Right lobe of liver (tissue), 6 donors: ENCODE measurements at regions not wholly inside any gene's neighbourhood (a gene's known extent, or its start where the extent isn't known, plus 50 kb on each side); places are given as distances from the start of the nearest gene placed in this dataset.

Experiments
- ATAC-seq, 4 donors: fragments of 200-7000 bp; cut with Tn5 transposase; one replicate each; pipeline ENCODE4 v1.9.1; 2020; ENCODE audit warnings: mild to moderate bottlenecking in 4 of 4, moderate library complexity in 4 of 4
- DNase-seq, 3 donors: peaks; one replicate each; pipeline ENCODE4 v3.0.0-alpha.2; 2020
- H3K27ac ChIP-seq, 3 donors: fragments of 200-600 bp; one replicate each; pipeline ENCODE4 v1.8.0; 2022
- H3K27me3 ChIP-seq, 2 donors: fragments of 200-600 bp; one replicate each; pipeline ENCODE4 v1.8.0; 2022
- H3K36me3 ChIP-seq, 4 donors: fragments of 200-600 bp; sonication (generic) in 1 of 4; one replicate each; pipeline versions ENCODE4 v1.5.1 to v1.8.0; 2017 to 2022; ENCODE audit warnings: control low read depth in 1 of 4
- H3K4me1 ChIP-seq, 4 donors: fragments of 200-600 bp; sonication (generic) in 1 of 4; one replicate each; pipeline versions ENCODE4 v1.5.1 to v1.8.0; 2017 to 2022; ENCODE audit warnings: control low read depth in 1 of 4
- H3K4me3 ChIP-seq, 3 donors: fragments of 200-600 bp; one replicate each; pipeline ENCODE4 v1.8.0; 2022
- H3K9me3 ChIP-seq, 4 donors: fragments of 200-600 bp; sonication (generic) in 1 of 4; one replicate each; pipeline versions ENCODE4 v1.5.1 to v1.8.0; 2017 to 2022; ENCODE audit warnings: control low read depth in 1 of 4
- CTCF ChIP-seq, 4 donors: fragments of 200-600 bp in 3 of 4; fragments of 450-650 bp in 1 of 4; IDR thresholded peaks; one replicate each; pipeline versions ENCODE4 v1.5.1 to v1.8.0; 2016 to 2022; ENCODE audit warnings: antibody characterized with exemption in 4 of 4, mild to moderate bottlenecking in 2 of 4
- POLR2A ChIP-seq: fragments of 450-650 bp; IDR thresholded peaks from one replicate; pipeline ENCODE4 v1.6.1; 2017; ENCODE audit warnings: antibody characterized with exemption, mild to moderate bottlenecking
- WGBS: methylation state at CpG from one replicate; pipeline ENCODE4 v1.1.6; 2018; ENCODE audit warnings: low coverage, low lambda C conversion rate; ENCODE audit not compliant: insufficient coverage; ENCODE audit errors: missing lambda C conversion rate; 5-methylcytosine and 5-hydroxymethylcytosine counted together
- intact Hi-C, 2 donors: fragments of 100-400 bp; cut with DNase I; formaldehyde crosslinking; loops; one replicate each; pipeline versions ENCODE4 v1.11.2 to v1.14.1; 2022
- donor health status: DM: no; HTN: yes; CAD: no.
- donor health status: DM: no; HTN: no; CAD: no.
- donor health status: DM: no; HTN: no; CAD: no.
- donor health status: DM: no; HTN: yes; CAD: no.
- donor health status: DM: no; HTN: yes; CAD: no.

GRCh38 chr1:218982482-218982881 lies 191.2 kb upstream of the LYPLAL1 start:
- DNase-seq (no peak), ATAC-seq (peak in 1 of 4 donors; percentile 16)
- 79% methylated on average over 6 of the region's 6 CpGs for WGBS

GRCh38 chr1:218983433-218983832 lies 190.2 kb upstream of the LYPLAL1 start:
- intact Hi-C loops = no loop called here

More at GRCh38 chr1:218982482-218982881, 191.2 kb upstream of the LYPLAL1 start:
- intact Hi-C loops = no loop called here
- no peaks in the 10 kb centered on the region for H3K9me3 ChIP-seq
- no peaks in the 10 kb centered on the region for H3K27me3 ChIP-seq
- H3K4me1 ChIP-seq = peaks cover 0 to 6% (median 0%) of the 10 kb centered on the region in 4 donors
- H3K27ac ChIP-seq = no peak overlapping the region
- H3K36me3 ChIP-seq = no peaks in the 10 kb centered on the region
- no peak overlapping the region for H3K4me3 ChIP-seq
- TF ChIP-seq POLR2A = no peak
- TF ChIP-seq CTCF (IDR thresholded peaks at IDR 0.05) = no peak

DNA sequence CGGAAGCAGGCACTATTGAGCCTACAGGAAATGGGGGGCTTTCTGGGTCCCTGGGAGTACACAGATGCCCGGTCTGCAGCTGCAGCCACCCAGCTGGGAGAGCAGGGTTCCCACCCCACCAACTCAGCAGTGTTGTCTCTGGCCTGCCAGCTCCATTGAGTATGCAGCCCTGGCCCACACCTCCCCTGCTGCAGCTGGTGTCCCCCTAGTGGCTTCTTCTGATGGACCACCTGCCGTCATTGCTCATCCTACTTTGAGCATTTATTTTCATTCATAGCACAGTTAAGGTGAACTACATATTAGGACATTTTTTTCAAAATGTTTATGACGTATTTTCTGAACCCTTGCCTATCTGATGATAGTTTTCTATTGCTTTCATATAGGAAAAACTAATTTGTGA lies 189.8 kb upstream of the LYPLAL1 start:
- Histone ChIP-seq H3K4me1 (peaks cover 0 to 6% (median 0%) of the 10 kb centered on the region in 4 donors), H3K4me3 (no peak overlapping the region), H3K9me3 (no peaks in the 10 kb centered on the region), H3K27me3 (no peaks in the 10 kb centered on the region), H3K27ac (no peak overlapping the region), H3K36me3 (no peaks in the 10 kb centered on the region)
- intact Hi-C loops = no loop called here
- DNase-seq = no peak
- WGBS = 88% methylated on average over 2 of the region's 4 CpGs
- no peak for TF ChIP-seq POLR2A
- no peak for TF ChIP-seq CTCF (IDR thresholded peaks at IDR 0.05)
- peak in 1 of 4 donors; percentile 20 for ATAC-seq

More at GRCh38 chr1:218983433-218983832, 190.2 kb upstream of the LYPLAL1 start:
- Histone ChIP-seq H3K4me1 (peaks cover 0 to 6% (median 0%) of the 10 kb centered on the region in 4 donors), H3K27ac (no peak overlapping the region), H3K9me3 (no peaks in the 10 kb centered on the region), H3K4me3 (no peak overlapping the region), H3K36me3 (no peaks in the 10 kb centered on the region), H3K27me3 (no peaks in the 10 kb centered on the region)
- TF ChIP-seq CTCF (IDR thresholded peaks at IDR 0.05) (no peak), POLR2A (no peak)
- 81% methylated on average over 5 of the region's 9 CpGs for WGBS
- DNase-seq (no peak), ATAC-seq (peak in 1 of 4 donors; percentile 32)

DNA sequence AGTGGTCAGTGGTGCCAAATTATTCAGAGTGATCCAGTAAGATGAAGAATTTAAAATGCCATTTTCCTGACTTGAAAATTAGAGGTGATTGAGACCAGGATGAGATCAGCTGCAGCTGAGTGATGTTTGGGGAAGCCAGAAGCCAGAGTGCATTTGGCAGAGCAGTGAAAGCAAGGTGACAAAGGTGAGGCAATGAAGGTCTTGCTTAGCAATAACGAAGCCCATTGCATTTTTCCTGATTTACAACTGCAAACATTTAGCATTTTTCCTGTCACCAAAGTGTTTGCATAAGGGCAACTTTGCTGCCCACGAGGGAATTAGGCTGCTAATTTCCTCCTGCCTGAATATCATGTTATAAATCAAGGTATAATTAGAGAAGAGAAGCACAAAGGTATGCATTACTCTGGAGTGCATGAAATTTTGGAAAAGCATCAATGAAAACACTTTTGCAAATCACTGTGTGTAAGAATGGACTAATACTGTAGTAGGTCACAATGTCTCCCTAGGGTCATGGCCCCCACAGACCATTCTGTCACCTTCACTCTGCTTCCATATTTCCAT lies 188.2 kb upstream of the LYPLAL1 start:
- intact Hi-C loops = no loop called here
- DNase-seq (no peak), ATAC-seq (peak in 2 of 4 donors; percentile 65 to 77)
- no peak overlapping the region for H3K4me3 ChIP-seq
- no peaks in the 10 kb centered on the region for H3K27me3 ChIP-seq
- WGBS = 5% methylated on average over 2 of the region's 2 CpGs
- peaks cover 0 to 6% (median 0%) of the 10 kb centered on the region in 4 donors for H3K4me1 ChIP-seq
- no peaks in the 10 kb centered on the region for H3K9me3 ChIP-seq
- TF ChIP-seq CTCF (IDR thresholded peaks at IDR 0.05) (no peak), POLR2A (no peak)
- no peak overlapping the region for H3K27ac ChIP-seq
- H3K36me3 ChIP-seq = no peaks in the 10 kb centered on the region
